C4-2B (cell line): ENCODE measurements at regions not wholly inside any gene's neighbourhood (a gene's known extent, or its start where the extent isn't known, plus 50 kb on each side); places are given as distances from the start of the nearest gene placed in this dataset.

Experiments used
- ZFX ChIP-seq: fragments of 450-650 bp; IDR thresholded peaks from 2 replicates; pipeline ENCODE4 v1.6.1; 2017
- TF ChIP-seq, protein P1 (sequence below): fragments of 450-650 bp; conservative IDR thresholded peaks from 2 replicates; pipeline ENCODE4 v1.5.1; 2017; ENCODE audit warnings: mild to moderate bottlenecking

DNA sequence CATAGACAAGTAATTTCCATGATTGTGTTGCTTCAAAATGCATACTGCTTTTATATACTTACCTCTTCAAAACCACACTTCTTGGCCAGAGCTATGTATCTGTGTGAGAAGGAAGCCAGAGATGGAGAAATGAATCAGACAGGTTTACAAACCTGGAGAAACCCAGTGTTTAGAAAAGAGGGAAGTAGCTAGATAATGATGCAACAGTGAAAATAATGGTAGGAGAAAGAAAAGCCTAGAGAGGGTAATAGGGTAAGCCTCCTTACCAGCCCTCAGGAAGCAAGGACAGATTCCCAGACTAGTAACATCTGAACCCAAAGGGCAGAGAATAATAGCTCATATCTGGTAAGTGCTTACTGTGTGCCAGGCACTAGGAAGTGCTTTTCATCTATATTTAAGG is 250.3 kb upstream of the CDH11 start:
- TF ChIP-seq, protein P1, sequence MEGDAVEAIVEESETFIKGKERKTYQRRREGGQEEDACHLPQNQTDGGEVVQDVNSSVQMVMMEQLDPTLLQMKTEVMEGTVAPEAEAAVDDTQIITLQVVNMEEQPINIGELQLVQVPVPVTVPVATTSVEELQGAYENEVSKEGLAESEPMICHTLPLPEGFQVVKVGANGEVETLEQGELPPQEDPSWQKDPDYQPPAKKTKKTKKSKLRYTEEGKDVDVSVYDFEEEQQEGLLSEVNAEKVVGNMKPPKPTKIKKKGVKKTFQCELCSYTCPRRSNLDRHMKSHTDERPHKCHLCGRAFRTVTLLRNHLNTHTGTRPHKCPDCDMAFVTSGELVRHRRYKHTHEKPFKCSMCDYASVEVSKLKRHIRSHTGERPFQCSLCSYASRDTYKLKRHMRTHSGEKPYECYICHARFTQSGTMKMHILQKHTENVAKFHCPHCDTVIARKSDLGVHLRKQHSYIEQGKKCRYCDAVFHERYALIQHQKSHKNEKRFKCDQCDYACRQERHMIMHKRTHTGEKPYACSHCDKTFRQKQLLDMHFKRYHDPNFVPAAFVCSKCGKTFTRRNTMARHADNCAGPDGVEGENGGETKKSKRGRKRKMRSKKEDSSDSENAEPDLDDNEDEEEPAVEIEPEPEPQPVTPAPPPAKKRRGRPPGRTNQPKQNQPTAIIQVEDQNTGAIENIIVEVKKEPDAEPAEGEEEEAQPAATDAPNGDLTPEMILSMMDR = no peak
- TF ChIP-seq ZFX = no peak
